DND-41 (cell line): ENCODE measurements at regions not wholly inside any gene's neighbourhood (a gene's known extent, or its start where the extent isn't known, plus 50 kb on each side); places are given as distances from the start of the nearest gene placed in this dataset.

Experiments
- ATAC-seq: fragments of 200-7000 bp; cut with Tn5 transposase; 3 replicates; pipeline ENCODE4 v1.9.1; 2021; ENCODE audit warnings: low read depth; ENCODE audit not compliant: insufficient read depth
- DNase-seq: peaks from one replicate; pipeline ENCODE4 v3.0.0-alpha.2; 2020
- H2AFZ ChIP-seq: 2 replicates; pipeline ENCODE4 v1.6.0; 2012; ENCODE audit warnings: low read depth, low read length
- H3K27ac ChIP-seq: 2 replicates; pipeline ENCODE4 v1.5.1; 2012; ENCODE audit warnings: low read length, inconsistent platforms
- H3K27me3 ChIP-seq: fragments of 200-600 bp; sonication (generic); 2 replicates; pipeline ENCODE4 v1.6.0; 2012; ENCODE audit warnings: low read length, mild to moderate bottlenecking, inconsistent platforms; ENCODE audit not compliant: insufficient read depth, poor library complexity
- H3K36me3 ChIP-seq: 2 replicates; pipeline ENCODE4 v1.5.1; 2012; ENCODE audit warnings: low read length, inconsistent platforms; ENCODE audit not compliant: insufficient read depth
- H3K4me1 ChIP-seq: 2 replicates; pipeline ENCODE4 v1.5.1; 2012; ENCODE audit warnings: mild to moderate bottlenecking, low read length; ENCODE audit not compliant: insufficient read depth
- H3K4me2 ChIP-seq: 2 replicates; pipeline ENCODE4 v1.6.0; 2012; ENCODE audit warnings: mild to moderate bottlenecking, moderate library complexity, low read length, inconsistent platforms; ENCODE audit not compliant: insufficient read depth
- H3K4me3 ChIP-seq, 2 experiments: fragments of 200-600 bp in 1 of 2; shearing (Covaris generic) in 1 of 2; 2 replicates each; pipeline ENCODE4 v1.5.1; 2012 to 2016; ENCODE audit warnings: inconsistent platforms in 2 of 2, low read length in 2 of 2, mild to moderate bottlenecking in 2 of 2, low read depth in 1 of 2, moderate library complexity in 1 of 2
- H3K79me2 ChIP-seq: 2 replicates; pipeline ENCODE4 v1.6.0; 2012; ENCODE audit warnings: low read length, inconsistent platforms; ENCODE audit not compliant: insufficient read depth
- H3K9ac ChIP-seq: 2 replicates; pipeline ENCODE4 v1.6.0; 2012; ENCODE audit warnings: low read depth, mild to moderate bottlenecking, inconsistent platforms, low read length, moderate library complexity
- H3K9me3 ChIP-seq: 2 replicates; pipeline ENCODE4 v1.5.1; 2012; ENCODE audit warnings: low read length, moderate library complexity, mild to moderate bottlenecking, inconsistent platforms; ENCODE audit not compliant: insufficient read depth, severe bottlenecking
- H4K20me1 ChIP-seq: 2 replicates; pipeline ENCODE4 v1.6.0; 2012; ENCODE audit warnings: low read length; ENCODE audit not compliant: insufficient read depth
- CTCF ChIP-seq: IDR thresholded peaks from 2 replicates; pipeline ENCODE4 v1.5.1; 2012; ENCODE audit warnings: borderline replicate concordance, low read length, moderate library complexity, mild to moderate bottlenecking; ENCODE audit not compliant: poor library complexity, severe bottlenecking; ENCODE audit errors: extremely low read depth
- EZH2 ChIP-seq: IDR thresholded peaks from 3 replicates; pipeline ENCODE4 v1.6.1; 2012; ENCODE audit warnings: borderline replicate concordance, low read depth, mild to moderate bottlenecking, moderate library complexity, low read length, inconsistent platforms; ENCODE audit not compliant: severe bottlenecking

- Histone ChIP-seq H3K27me3 (no peaks in the 10 kb centered on the region), H2AFZ (no peak overlapping the region), H3K27ac (no peak overlapping the region), H3K36me3 (no peaks in the 10 kb centered on the region), H4K20me1 (no peaks in the 10 kb centered on the region), H3K4me1 (no peaks in the 10 kb centered on the region), H3K4me2 (no peak overlapping the region), H3K9ac (no peak overlapping the region), H3K9me3 (no peaks in the 10 kb centered on the region), H3K79me2 (no peaks in the 10 kb centered on the region), H3K4me3 (no peak overlapping the region)
- peak; percentile 47; the same call in 1 of the 3 replicates for ATAC-seq
- TF ChIP-seq EZH2 (no peak), CTCF (no peak)
- no peak for DNase-seq
Measured at GRCh38 chr1:93768380-93768863, 86.8 kb upstream of the BCAR3 start.

GRCh38 chr1:93766451-93766850 is 84.8 kb upstream of the BCAR3 start:
- H3K4me3 ChIP-seq: no peak overlapping the region
- ATAC-seq: no peak
- H2AFZ ChIP-seq: no peak overlapping the region
- H4K20me1 ChIP-seq: no peaks in the 10 kb centered on the region
- H3K9ac ChIP-seq: no peak overlapping the region
- TF ChIP-seq CTCF (no peak), EZH2 (no peak)
- no peaks in the 10 kb centered on the region for H3K36me3 ChIP-seq
- no peak for DNase-seq
- no peak overlapping the region for H3K27ac ChIP-seq
- H3K4me1 ChIP-seq: no peaks in the 10 kb centered on the region
- no peaks in the 10 kb centered on the region for H3K27me3 ChIP-seq
- H3K9me3 ChIP-seq: no peaks in the 10 kb centered on the region
- H3K4me2 ChIP-seq: no peak overlapping the region
- H3K79me2 ChIP-seq: no peaks in the 10 kb centered on the region

DNA sequence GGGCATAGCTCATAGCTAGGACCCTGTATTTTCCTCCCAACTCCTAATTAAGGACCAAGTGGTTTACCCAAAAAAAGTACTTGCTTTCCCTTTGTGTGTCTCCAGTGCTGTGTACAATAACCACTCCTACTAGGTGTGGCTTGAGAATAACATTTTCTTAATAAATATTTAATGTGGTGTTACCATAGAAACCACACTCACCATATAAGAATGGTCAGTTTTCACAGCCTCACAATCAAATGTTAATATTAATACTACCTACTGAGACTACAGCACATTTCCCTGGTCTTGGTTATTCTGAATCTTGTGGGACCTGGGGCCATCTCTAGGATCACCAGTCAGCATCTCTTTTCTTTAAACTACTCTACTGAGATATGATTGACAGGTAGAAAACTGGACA is 83.5 kb upstream of the BCAR3 start:
- Histone ChIP-seq H4K20me1 (no peaks in the 10 kb centered on the region), H3K4me1 (no peaks in the 10 kb centered on the region), H3K9me3 (no peaks in the 10 kb centered on the region), H3K4me3 (no peak overlapping the region), H3K27ac (no peak overlapping the region), H2AFZ (no peak overlapping the region), H3K27me3 (no peaks in the 10 kb centered on the region), H3K4me2 (no peak overlapping the region), H3K79me2 (no peaks in the 10 kb centered on the region), H3K36me3 (no peaks in the 10 kb centered on the region), H3K9ac (no peak overlapping the region)
- no peak for DNase-seq
- no peak for TF ChIP-seq EZH2
- ATAC-seq: no peak

- Histone ChIP-seq H3K27ac (no peak overlapping the region), H3K4me2 (no peak overlapping the region), H3K9me3 (no peaks in the 10 kb centered on the region), H3K27me3 (no peaks in the 10 kb centered on the region), H3K4me1 (no peaks in the 10 kb centered on the region), H3K36me3 (no peaks in the 10 kb centered on the region), H4K20me1 (no peaks in the 10 kb centered on the region), H3K79me2 (no peaks in the 10 kb centered on the region), H3K9ac (no peak overlapping the region), H2AFZ (no peak overlapping the region), H3K4me3 (no peak overlapping the region)
- ATAC-seq (no peak), DNase-seq (no peak)
- no peak for TF ChIP-seq EZH2
- no peak for TF ChIP-seq CTCF
Measured at GRCh38 chr1:93764366-93764750, 82.7 kb upstream of the BCAR3 start.
